PC-3 (cell line): ENCODE measurements at regions not wholly inside any gene's neighbourhood (a gene's known extent, or its start where the extent isn't known, plus 50 kb on each side); places are given as distances from the start of the nearest gene placed in this dataset.

ENCODE experiments used
- ATAC-seq: fragments of 200-7000 bp; cut with Tn5 transposase; 2 replicates; pipeline ENCODE4 v1.9.1; 2020; ENCODE audit warnings: mild to moderate bottlenecking, moderate library complexity
- BruUV-seq: library from RNA; stranded (reverse); fragments of 400-500 nt; replicated peaks from 2 replicates; lab custom pipeline; 2021; lab: Mats Ljungman, UMichigan
- CTCF ChIA-PET: fragments of 300-600 bp; sonication (Branson Sonifier 250); formaldehyde crosslinking; loops from one replicate; lab custom pipeline; 2022; ENCODE audit warnings: antibody characterized with exemption; lab: Charles Lee
- POLR2A ChIA-PET: fragments of 300-600 bp; sonication (Branson Sonifier 250); formaldehyde crosslinking; loops from one replicate; lab custom pipeline; 2022; ENCODE audit warnings: antibody characterized with exemption; ENCODE audit not compliant: unreplicated experiment; lab: Charles Lee
- DNase-seq: peaks from one replicate; pipeline ENCODE4 v3.0.0-alpha.2; 2015
- H2AFZ ChIP-seq: fragments of 300-600 bp; sonication (generic); 2 replicates; pipeline ENCODE4 v1.6.0; 2016; ENCODE audit warnings: antibody characterized with exemption, low read length
- H3F3A ChIP-seq: fragments of 300-600 bp; sonication (generic); one replicate; pipeline ENCODE4 v1.6.0; 2017; ENCODE audit warnings: antibody characterized with exemption, low read length, control low read depth, mild to moderate bottlenecking; ENCODE audit not compliant: unreplicated experiment
- H3K27ac ChIP-seq: fragments of 300-600 bp; sonication (generic); 2 replicates; pipeline ENCODE4 v1.5.1; 2016; ENCODE audit warnings: mild to moderate bottlenecking, low read length
- H3K27me3 ChIP-seq: fragments of 300-600 bp; sonication (generic); 2 replicates; pipeline ENCODE4 v1.6.1; 2016; ENCODE audit warnings: low read length, mixed read lengths
- H3K36me3 ChIP-seq: fragments of 300-600 bp; sonication (generic); 2 replicates; pipeline ENCODE4 v1.6.1; 2016; ENCODE audit warnings: low read depth, mixed run types, low read length, mixed read lengths
- H3K4me1 ChIP-seq: fragments of 300-600 bp; sonication (generic); 2 replicates; pipeline ENCODE4 v1.5.1; 2016; ENCODE audit warnings: low read length; ENCODE audit not compliant: insufficient read depth
- H3K4me2 ChIP-seq: fragments of 300-600 bp; sonication (generic); 2 replicates; pipeline ENCODE4 v1.6.0; 2016; ENCODE audit warnings: low read length
- H3K4me3 ChIP-seq: fragments of 300-600 bp; sonication (generic); 2 replicates; pipeline ENCODE4 v1.5.1; 2016; ENCODE audit warnings: mild to moderate bottlenecking, low read length, mixed read lengths
- H3K79me2 ChIP-seq: fragments of 300-600 bp; sonication (generic); 2 replicates; pipeline ENCODE4 v1.6.1; 2017; ENCODE audit warnings: low read length, mixed read lengths
- H3K9ac ChIP-seq: fragments of 300-600 bp; sonication (generic); 2 replicates; pipeline ENCODE4 v1.6.0; 2016; ENCODE audit warnings: mild to moderate bottlenecking, low read length
- H3K9me2 ChIP-seq: fragments of 300-600 bp; sonication (generic); replicated peaks from 2 replicates; pipeline ENCODE4 v1.6.1; 2016; ENCODE audit warnings: mixed run types, low read length, mixed read lengths
- H3K9me3 ChIP-seq: fragments of 300-600 bp; sonication (generic); 2 replicates; pipeline ENCODE4 v1.6.1; 2016; ENCODE audit warnings: low read length, mixed read lengths
- H4K20me1 ChIP-seq: fragments of 300-600 bp; sonication (generic); 2 replicates; pipeline ENCODE4 v1.6.1; 2016; ENCODE audit warnings: low read length, mixed read lengths
- CTCF ChIP-seq: fragments of 300-600 bp; sonication (generic); conservative IDR thresholded peaks from 2 replicates; pipeline ENCODE4 v1.5.1; 2017; ENCODE audit warnings: antibody characterized with exemption, low read depth, mild to moderate bottlenecking, low read length
- EZH2 ChIP-seq: fragments of 300-600 bp; sonication (generic); IDR thresholded peaks from one replicate; pipeline ENCODE4 v1.6.1; 2017; ENCODE audit warnings: antibody characterized with exemption, mild to moderate bottlenecking, low read length; ENCODE audit not compliant: unreplicated experiment
- EZH2phosphoT487 ChIP-seq: fragments of 300-600 bp; sonication (generic); IDR thresholded peaks from 2 replicates; pipeline ENCODE4 v1.6.1; 2018; ENCODE audit warnings: mild to moderate bottlenecking, antibody characterized with exemption, low read length, borderline replicate concordance
- intact Hi-C: fragments of 100-400 bp; cut with micrococcal nuclease; formaldehyde crosslinking; loops from 2 replicates; pipeline ENCODE4 v1.9.0; 2023

- BruUV-seq: no TSS peak
- CTCF ChIA-PET: no interaction called here
- Histone ChIP-seq H3K4me2 (no peak overlapping the region), H2AFZ (no peak overlapping the region), H3F3A (no peaks in the 10 kb centered on the region), H4K20me1 (no peaks in the 10 kb centered on the region), H3K9me3 (0 out of 2 replicates have a peak, but pooled peaks cover 6% of the 10 kb centered on the region), H3K27me3 (no peaks in the 10 kb centered on the region), H3K79me2 (no peaks in the 10 kb centered on the region), H3K4me3 (no peak overlapping the region), H3K4me1 (no peaks in the 10 kb centered on the region), H3K36me3 (no peaks in the 10 kb centered on the region), H3K9ac (no peak overlapping the region), H3K27ac (no peak overlapping the region), H3K9me2 (no peaks in the 10 kb centered on the region)
- TF ChIP-seq EZH2 (no peak), CTCF (no peak), EZH2phosphoT487 (no peak)
- POLR2A ChIA-PET: no interaction called here
- intact Hi-C loops: no loop called here
- ATAC-seq (no peak), DNase-seq (no peak)
These were observed 235.2 kb downstream of the HEPH start for GRCh38 chrX:66399273-66399672.

- no peak for ATAC-seq
- H3F3A ChIP-seq: no peaks in the 10 kb centered on the region
- no peak overlapping the region for H2AFZ ChIP-seq
- H3K79me2 ChIP-seq: no peaks in the 10 kb centered on the region
- H3K4me2 ChIP-seq: no peak overlapping the region
- H3K36me3 ChIP-seq: no peaks in the 10 kb centered on the region
- no peaks in the 10 kb centered on the region for H3K27me3 ChIP-seq
- no peak overlapping the region for H3K4me3 ChIP-seq
- no peaks in the 10 kb centered on the region for H3K9me3 ChIP-seq
- no peaks in the 10 kb centered on the region for H3K9me2 ChIP-seq
- no peaks in the 10 kb centered on the region for H4K20me1 ChIP-seq
- H3K9ac ChIP-seq: no peak overlapping the region
- no peak for DNase-seq
- no peaks in the 10 kb centered on the region for H3K4me1 ChIP-seq
- no peak overlapping the region for H3K27ac ChIP-seq
- intact Hi-C loops: no loop called here
- CTCF ChIA-PET: no interaction called here
- BruUV-seq: no TSS peak
- POLR2A ChIA-PET: no interaction called here
- TF ChIP-seq EZH2 (no peak), EZH2phosphoT487 (no peak), CTCF (no peak)
These were observed 236.7 kb downstream of the EDA2R start for GRCh38 chrX:66402165-66402564.

GRCh38 chrX:66408507-66408906 is 230.4 kb downstream of the EDA2R start:
- no peak for TF ChIP-seq EZH2
- TF ChIP-seq CTCF: peak; percentile 14; the same call in 1 of the 2 replicates
- CTCF ChIA-PET: no interaction called here
- Histone ChIP-seq H3F3A (no peaks in the 10 kb centered on the region), H3K27me3 (no peaks in the 10 kb centered on the region), H3K4me2 (no peak overlapping the region), H2AFZ (no peak overlapping the region), H3K27ac (no peak overlapping the region), H3K36me3 (no peaks in the 10 kb centered on the region), H4K20me1 (no peaks in the 10 kb centered on the region), H3K4me1 (no peaks in the 10 kb centered on the region), H3K9me3 (no peaks in the 10 kb centered on the region), H3K79me2 (no peaks in the 10 kb centered on the region), H3K9ac (no peak overlapping the region), H3K4me3 (no peak overlapping the region), H3K9me2 (no peaks in the 10 kb centered on the region)
- DNase-seq (peak; percentile 8), ATAC-seq (no peak)
- no TSS peak for BruUV-seq
- POLR2A ChIA-PET: no interaction called here
- intact Hi-C loops: no loop called here
